ENCODE measurements at regions not wholly inside any gene's neighbourhood (a gene's known extent, or its start where the extent isn't known, plus 50 kb on each side); places are given as distances from the start of the nearest gene placed in this dataset.

DNA sequence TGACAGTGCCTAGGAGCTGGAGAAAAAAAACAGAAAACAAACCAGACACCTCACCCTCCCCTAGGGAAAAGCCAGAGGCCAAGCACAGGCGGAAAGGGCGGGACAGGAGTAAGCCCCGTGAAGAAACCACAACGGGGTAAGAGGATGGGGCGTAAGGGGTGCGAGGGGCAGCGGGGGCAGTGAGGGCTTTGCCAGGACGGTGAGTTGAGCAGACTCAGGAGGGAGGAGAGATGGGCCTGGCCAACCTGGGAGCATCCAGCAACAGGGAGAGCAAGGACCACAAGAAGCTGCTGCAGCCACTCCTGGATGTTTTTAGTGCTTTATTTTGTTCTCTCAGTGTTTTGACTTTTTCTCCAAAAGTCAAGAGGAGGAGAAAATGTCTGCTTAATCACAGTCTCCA lies 114.1 kb upstream of the SOX1 start:
- no peak for FAIRE-seq
- Histone ChIP-seq H3K9me3 (no peaks in the 10 kb centered on the region; the same call in 2 of the 3 replicates), H3K4me1 (no peaks in the 10 kb centered on the region), H3K27ac (no peak overlapping the region), H3K4me3 (no peak overlapping the region), H3K4me2 (no peak overlapping the region)
- no peak for ATAC-seq
- no peak for DNase-seq (ENCODE audit: low read depth in 1 of 2, low spot score in 1 of 2)
- ChIA-PET POLR2A (no interaction called here), CTCF (no interaction called here)
- WGBS (ENCODE audit: missing lambda C conversion rate) = 6% methylated on average over 4 of the region's 8 CpGs
- no peak for TF ChIP-seq FOXS1 (CRISPR knock-in tag; IDR thresholded peaks at IDR 0.05)
- TF ChIP-seq ZNF302 (CRISPR knock-in tag; IDR thresholded peaks at IDR 0.05) = no peak
- TF ChIP-seq TFCP2L1 (CRISPR knock-in tag; IDR thresholded peaks at IDR 0.05) = no peak
- TF ChIP-seq ZFP36 (IDR thresholded peaks at IDR 0.05; ENCODE audit: borderline replicate concordance, partially characterized antibody) = no peak
- no peak for TF ChIP-seq MAFK (IDR thresholded peaks at IDR 0.05; ENCODE audit: partially characterized antibody)
- TF ChIP-seq SREBF2 (IDR thresholded peaks at IDR 0.05) = no peak
- no peak for TF ChIP-seq MYC (IDR thresholded peaks at IDR 0.05; ENCODE audit: borderline replicate concordance, low read length)
- no peak for TF ChIP-seq HOXB13 (CRISPR knock-in tag; IDR thresholded peaks at IDR 0.05; ENCODE audit: low read depth)
- no peak for TF ChIP-seq BHLHE40 (IDR thresholded peaks at IDR 0.05; ENCODE audit: low read depth, low read length)
- no peak for TF ChIP-seq HOXA7 (CRISPR knock-in tag; IDR thresholded peaks at IDR 0.05)
- no peak for TF ChIP-seq EHMT2 (IDR thresholded peaks at IDR 0.05; ENCODE audit: low read depth)
- TF ChIP-seq, protein P1, sequence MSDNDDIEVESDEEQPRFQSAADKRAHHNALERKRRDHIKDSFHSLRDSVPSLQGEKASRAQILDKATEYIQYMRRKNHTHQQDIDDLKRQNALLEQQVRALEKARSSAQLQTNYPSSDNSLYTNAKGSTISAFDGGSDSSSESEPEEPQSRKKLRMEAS (IDR thresholded peaks at IDR 0.05) = no peak

DNA sequence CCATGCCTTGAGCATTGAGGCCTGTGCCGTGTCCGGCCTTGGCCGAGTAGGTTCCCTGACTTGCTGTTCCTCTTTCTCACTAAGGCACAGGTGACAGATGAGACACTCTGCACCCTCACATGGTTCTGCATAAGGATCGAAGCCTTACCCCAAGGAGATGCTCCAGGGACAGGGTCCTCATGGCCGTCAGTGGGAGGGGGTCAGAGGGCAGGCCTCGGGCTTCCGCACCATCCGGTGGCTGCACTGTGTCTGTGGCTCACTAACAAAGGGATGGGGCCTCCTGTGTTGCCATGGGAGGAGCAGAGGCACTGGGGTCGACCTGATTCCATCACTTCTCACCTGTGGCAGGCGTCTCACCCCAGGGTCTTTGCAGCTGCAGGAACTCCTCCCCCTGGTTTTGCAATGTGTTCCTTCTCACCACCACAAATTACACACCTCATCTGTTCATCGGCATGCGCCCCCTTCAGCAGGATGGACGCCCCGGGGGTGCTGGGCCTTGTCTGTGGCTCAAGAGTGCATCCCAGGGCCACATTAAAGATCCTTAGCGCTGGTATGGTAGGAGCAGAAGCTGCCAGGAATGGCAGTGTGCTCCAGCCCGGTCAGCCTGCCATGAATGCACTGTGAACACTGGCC lies 113.3 kb upstream of the SOX1 start:
- H3K4me1 ChIP-seq = no peaks in the 10 kb centered on the region
- CTCF ChIA-PET = no interaction called here
- H3K9me3 ChIP-seq = no peaks in the 10 kb centered on the region; the same call in 2 of the 3 replicates
- POLR2A ChIA-PET = no interaction called here
- WGBS (ENCODE audit: missing lambda C conversion rate) = 41% methylated on average over 8 of the region's 16 CpGs
- FAIRE-seq (no peak), ATAC-seq (no peak), DNase-seq (ENCODE audit: low read depth in 1 of 2, low spot score in 1 of 2) (no peak)
- no peak overlapping the region for H3K4me2 ChIP-seq
- no peak for TF ChIP-seq CBX8 (IDR thresholded peaks at IDR 0.05)
- no peak for TF ChIP-seq NPAS2 (CRISPR knock-in tag; IDR thresholded peaks at IDR 0.05; ENCODE audit: borderline replicate concordance)
- TF ChIP-seq ZSCAN20 (CRISPR knock-in tag; IDR thresholded peaks at IDR 0.05) = no peak
- no peak for TF ChIP-seq EP300 (IDR thresholded peaks at IDR 0.05)
- TF ChIP-seq HEYL (CRISPR knock-in tag; IDR thresholded peaks at IDR 0.05) = no peak
- no peak for TF ChIP-seq NR3C1 (IDR thresholded peaks at IDR 0.05)
- TF ChIP-seq ZNF302 (CRISPR knock-in tag; IDR thresholded peaks at IDR 0.05) = no peak
- no peak for TF ChIP-seq MAFK (IDR thresholded peaks at IDR 0.05; ENCODE audit: partially characterized antibody)
- no peak for TF ChIP-seq FOXS1 (CRISPR knock-in tag; IDR thresholded peaks at IDR 0.05)
- no peak for TF ChIP-seq RFX5 (IDR thresholded peaks at IDR 0.05)
- no peak for TF ChIP-seq CBX2 (IDR thresholded peaks at IDR 0.05; ENCODE audit: borderline replicate concordance, low read depth)
- no peak for TF ChIP-seq KDM5A (IDR thresholded peaks at IDR 0.05)
- H3K27ac ChIP-seq = no peak overlapping the region
- H3K4me3 ChIP-seq = no peak overlapping the region

DNA sequence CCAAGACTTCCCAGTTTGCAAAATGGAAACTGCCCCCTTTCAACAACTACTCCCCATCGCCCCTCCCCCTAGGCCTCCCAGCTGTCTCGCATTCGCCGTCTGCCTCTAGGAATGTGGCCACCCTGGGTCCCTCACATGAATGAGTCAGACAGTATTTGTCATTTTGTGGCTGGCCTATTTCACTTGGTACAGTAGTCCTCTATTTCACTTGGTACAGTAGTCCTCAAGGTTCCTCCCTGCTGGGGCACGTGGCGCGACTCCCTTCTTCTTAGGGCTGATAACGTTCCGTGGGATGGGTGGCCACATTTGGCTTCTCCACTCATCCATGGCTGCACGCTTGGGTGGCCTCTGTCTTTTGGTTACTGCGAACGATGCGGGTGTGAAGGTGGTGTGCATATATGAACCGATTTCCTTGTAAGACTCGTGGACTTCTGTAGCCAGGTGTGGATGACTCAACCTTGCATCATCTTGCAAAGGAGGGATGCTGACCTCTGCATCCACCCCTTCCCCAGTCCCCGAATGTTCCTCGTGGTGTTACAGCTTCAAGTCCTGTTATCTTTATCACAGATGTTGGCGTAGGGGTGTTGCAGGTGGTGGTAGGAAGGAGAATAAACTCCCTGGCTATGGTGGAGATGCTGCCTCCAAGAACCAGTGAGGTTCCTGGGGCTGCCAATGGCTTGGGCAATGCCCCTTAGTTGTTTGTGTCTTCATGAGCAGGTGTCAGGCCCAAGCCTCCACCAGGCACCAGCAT lies 112.1 kb upstream of the SOX1 start:
- Histone ChIP-seq H3K27ac (no peak overlapping the region), H3K4me2 (no peak overlapping the region), H3K4me3 (no peak overlapping the region), H3K9me3 (no peaks in the 10 kb centered on the region; the same call in 2 of the 3 replicates), H3K4me1 (no peaks in the 10 kb centered on the region)
- ATAC-seq = no peak
- DNase-seq (ENCODE audit: low read depth in 1 of 2, low spot score in 1 of 2) = no peak
- POLR2A ChIA-PET = no interaction called here
- TF ChIP-seq, protein P2, sequence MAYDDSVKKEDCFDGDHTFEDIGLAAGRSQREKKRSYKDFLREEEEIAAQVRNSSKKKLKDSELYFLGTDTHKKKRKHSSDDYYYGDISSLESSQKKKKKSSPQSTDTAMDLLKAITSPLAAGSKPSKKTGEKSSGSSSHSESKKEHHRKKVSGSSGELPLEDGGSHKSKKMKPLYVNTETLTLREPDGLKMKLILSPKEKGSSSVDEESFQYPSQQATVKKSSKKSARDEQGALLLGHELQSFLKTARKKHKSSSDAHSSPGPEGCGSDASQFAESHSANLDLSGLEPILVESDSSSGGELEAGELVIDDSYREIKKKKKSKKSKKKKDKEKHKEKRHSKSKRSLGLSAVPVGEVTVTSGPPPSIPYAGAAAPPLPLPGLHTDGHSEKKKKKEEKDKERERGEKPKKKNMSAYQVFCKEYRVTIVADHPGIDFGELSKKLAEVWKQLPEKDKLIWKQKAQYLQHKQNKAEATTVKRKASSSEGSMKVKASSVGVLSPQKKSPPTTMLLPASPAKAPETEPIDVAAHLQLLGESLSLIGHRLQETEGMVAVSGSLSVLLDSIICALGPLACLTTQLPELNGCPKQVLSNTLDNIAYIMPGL (CRISPR knock-in tag; IDR thresholded peaks at IDR 0.05; ENCODE audit: borderline replicate concordance) = no peak
- TF ChIP-seq ELK1 (IDR thresholded peaks at IDR 0.05; ENCODE audit: low read depth, low read length) (no peak), JUN (IDR thresholded peaks at IDR 0.05) (no peak), RAD21 (conservative IDR thresholded peaks at IDR 0.05 in 1 of 2, IDR thresholded peaks at IDR 0.05 in 1 of 2) (no peak), KDM1A (IDR thresholded peaks at IDR 0.05; ENCODE audit: low read depth) (no peak), FOSL2 (IDR thresholded peaks at IDR 0.05) (no peak), FOSL2 (CRISPR knock-in tag; IDR thresholded peaks at IDR 0.05) (no peak), FOSB (CRISPR knock-in tag; IDR thresholded peaks at IDR 0.05) (no peak), RCOR1 (IDR thresholded peaks at IDR 0.05; ENCODE audit: low read depth, low read length) (no peak)
- CTCF ChIA-PET = no interaction called here
- no peak for FAIRE-seq
- WGBS (ENCODE audit: missing lambda C conversion rate) = 31% methylated on average over 14 of the region's 18 CpGs

Data from A549 (cell line).